ENCODE measurements at regions not wholly inside any gene's neighbourhood (a gene's known extent, or its start where the extent isn't known, plus 50 kb on each side); places are given as distances from the start of the nearest gene placed in this dataset.

GRCh38 chr14:87879389-87879788 is 113.6 kb downstream of the GALC start:
- DNase-seq: no peak

GRCh38 chr14:87878959-87879358 is 114.0 kb downstream of the GALC start:
- DNase-seq: no peak

DNA sequence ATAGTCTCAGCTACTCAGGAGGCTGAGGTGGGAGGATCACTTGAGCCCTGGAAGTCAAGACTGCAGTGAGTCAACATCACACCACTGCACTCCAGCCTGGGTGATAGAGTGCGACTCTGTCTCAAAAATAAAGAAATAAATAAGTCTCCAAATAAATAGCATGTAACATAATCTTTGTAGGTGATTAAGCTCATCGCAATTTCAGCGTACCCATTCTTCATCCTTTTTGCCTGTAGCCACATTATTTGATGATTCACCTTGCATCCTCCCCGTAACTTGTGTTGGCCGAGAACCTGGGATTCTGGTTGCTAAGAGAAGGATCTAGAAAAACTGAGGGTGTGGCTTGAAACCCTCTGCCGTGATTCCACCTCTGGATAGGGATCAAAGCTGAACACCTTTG is 115.1 kb downstream of the GALC start:
- DNase-seq: no peak

GRCh38 chr14:87874676-87875075 is 118.3 kb downstream of the GALC start:
- no peak for DNase-seq

DNA sequence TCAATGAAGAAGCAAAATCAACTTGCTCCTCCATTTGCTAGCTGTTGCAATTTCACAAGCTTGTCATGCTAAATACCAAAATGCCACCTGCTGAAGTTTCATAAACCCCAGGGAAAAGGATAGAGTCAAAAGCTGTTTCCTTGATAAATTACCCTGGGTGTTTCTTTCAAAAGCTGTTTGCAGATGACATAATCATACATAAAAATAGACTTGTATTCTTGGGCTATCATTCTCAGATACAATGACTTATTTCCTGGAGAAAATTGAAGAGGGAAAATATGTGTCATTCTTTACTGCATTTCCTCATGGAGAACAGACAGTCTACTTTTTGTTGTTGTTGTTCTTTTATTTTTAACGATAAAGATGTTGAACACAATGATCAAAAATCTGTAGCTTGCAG is 119.2 kb downstream of the GALC start:
- no peak for DNase-seq

- DNase-seq: no peak
Observed at GRCh38 chr14:87869619-87870583, 123.1 kb downstream of the GALC start.

- DNase-seq: no peak
Observed at GRCh38 chr14:87868920-87869319, 124.1 kb downstream of the GALC start.

- no peak for DNase-seq
Observed at GRCh38 chr14:87866116-87866515, 126.9 kb downstream of the GALC start.

DNA sequence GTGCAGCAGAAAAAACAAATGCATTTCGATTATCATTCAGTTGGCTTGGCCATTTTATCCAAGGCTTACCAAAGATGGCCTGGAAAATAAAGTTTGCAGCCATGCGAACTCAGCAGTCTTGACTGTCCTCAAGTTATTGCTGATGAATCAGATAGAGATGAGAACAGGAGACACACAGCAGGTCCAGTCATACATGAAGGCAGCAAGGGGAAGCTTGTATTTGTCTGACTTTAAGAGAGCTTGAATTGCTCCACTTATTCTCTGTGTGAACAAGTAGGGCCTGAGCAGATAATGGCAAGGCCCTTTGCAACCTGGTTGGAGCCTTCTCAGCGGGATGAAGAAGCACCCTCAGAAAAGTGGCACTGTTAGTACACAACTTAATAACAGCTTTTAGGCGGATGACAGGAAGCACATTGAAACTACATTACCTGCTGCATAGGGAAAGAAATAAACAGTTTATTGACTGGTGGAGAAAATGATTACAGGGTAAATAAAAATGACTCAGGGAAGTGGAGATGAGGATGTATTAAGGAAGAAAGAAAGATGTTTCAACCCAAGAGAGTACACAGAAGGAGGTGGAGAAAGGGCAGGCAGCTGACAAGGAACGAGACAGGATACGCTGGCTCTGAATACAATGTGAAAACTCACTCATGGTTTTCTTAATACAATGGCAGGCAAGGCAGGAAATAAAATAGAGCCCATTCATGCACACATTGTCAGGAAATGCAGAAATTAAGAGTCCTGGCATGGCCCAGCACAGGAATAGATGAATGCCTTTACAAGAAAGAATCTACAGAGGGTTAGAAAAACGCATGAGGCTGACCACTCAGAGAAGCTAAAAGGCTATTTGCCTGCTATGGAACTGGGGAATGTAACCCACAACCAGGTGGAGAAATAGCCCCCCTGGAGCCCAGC is 128.4 kb downstream of the GALC start:
- no peak for DNase-seq

- no peak for DNase-seq
Observed at GRCh38 chr14:87863047-87863446, 129.9 kb downstream of the GALC start.

- DNase-seq: no peak
Observed at GRCh38 chr14:87852107-87852506, 140.9 kb downstream of the GALC start.

DNA sequence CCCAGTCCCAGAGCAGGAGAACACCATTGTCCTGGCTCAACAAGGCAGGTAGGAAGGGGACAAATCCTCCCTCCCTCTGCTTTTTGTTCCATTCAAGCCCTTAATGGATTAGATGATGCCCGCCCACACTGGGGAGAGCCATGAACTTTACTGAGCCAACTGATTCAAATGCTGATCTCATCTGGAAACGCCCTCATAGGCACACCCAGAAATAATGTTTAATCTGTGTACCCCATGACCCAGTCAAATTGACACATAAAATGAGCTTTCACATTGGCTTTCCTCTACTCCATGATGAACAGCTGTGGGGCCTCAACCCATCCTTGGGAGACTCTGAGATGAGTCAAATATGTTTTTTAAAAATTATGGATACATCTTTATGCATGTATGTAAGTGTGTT is 141.8 kb downstream of the GALC start:
- DNase-seq: no peak

DNA sequence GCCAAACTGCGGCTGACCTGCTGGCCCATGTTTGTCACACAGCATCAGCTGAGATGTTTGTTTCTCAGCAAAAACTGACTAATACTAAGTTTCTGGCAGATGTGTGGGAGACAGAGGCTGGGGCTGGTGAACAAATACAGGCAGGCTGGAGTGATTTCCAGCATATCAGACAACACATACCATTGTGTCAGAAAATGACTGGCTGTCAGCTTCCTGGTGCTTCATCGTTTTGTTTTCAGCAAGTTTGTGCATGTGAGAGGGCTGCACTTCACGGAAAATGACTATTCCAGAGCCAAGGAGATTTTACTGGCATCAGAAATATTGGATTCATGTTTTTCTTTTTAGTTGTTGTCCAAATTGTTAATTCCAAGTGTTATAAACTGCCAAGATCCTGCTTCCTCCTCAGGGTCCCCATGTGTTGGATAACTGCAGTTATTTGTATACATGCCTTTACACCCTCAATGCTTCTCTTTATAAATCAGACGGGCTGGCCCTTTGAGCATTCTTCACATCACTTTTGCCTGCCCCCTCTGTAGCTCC is 145.7 kb downstream of the GALC start:
- no peak for DNase-seq

DNA sequence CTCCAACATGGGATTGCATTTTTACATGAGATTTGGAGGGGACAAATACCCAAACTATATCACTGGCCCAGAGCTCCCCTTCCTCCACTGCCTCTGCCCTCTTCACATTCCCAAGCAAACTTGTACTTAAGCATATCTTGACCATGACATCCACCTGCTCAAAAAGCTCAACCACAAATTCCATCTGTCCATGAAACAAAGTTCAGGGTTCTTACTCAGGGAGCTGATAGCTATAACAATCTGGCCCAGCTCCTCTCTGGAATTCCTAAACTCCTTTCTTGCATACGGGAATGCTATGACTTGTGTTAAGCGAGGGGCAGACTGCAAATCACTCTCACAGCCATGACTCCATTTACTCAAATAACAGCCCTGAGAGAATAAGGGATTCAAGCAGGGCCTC is 152.1 kb downstream of the GALC start:
- DNase-seq: no peak

- DNase-seq: no peak
Observed at GRCh38 chr14:87838931-87839330, 154.1 kb downstream of the GALC start.

GRCh38 chr14:87837296-87837695 is 155.7 kb downstream of the GALC start:
- DNase-seq: no peak

GRCh38 chr14:87834594-87834993 is 158.4 kb downstream of the GALC start:
- no peak for DNase-seq

- no peak for DNase-seq
Observed at GRCh38 chr14:87833026-87833425, 160.0 kb downstream of the GALC start.

DNA sequence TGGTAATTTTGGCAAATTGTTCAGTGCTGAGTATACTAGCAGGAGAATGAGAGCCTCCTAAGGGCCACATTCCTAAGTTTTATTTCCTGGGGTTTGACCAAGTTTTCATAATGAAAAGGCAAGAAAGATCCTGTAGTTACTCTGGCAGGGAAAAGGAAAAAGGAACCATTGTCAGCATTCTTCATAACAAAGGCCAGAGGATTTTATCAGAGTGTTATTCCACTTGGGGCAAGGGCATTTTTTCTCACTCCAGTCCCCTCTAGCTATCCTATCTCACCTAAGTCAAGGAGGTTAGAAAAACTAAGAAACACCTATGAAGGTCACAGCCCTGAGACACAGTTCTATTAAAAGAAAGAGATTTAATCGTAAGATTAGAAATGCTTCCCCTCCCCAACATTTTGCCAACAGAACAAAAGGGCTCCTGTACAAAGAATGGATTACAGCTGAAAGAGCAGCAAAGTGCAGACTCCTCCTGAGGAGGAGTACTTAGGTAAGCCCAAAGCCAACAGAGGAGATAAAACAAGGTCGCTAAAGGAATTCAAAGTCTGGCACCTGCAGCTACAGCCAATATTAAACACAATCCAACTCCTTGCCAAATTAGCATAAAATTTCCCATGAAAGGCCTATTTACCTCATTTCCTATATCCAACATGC is 162.4 kb downstream of the GALC start:
- no peak for DNase-seq

- no peak for DNase-seq
Observed at GRCh38 chr14:87829543-87829942, 163.4 kb downstream of the GALC start.

DNA sequence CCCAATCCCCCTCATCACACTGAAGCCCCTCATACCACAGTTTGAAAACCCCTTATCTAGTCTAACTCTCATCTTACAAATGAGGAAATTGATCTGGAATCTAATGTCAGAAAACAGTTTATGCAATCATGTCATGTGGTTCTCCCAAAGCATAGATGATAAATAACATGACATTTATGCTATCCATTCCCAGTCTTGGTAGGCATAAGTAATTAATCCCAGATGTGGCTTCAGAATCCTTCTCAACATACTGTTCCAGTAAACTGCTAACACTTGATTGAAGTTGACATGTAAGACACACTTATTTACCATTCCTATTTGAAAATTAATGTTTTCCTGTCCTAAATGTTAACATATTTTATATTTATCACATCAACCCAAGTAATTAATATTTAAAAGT is 168.7 kb downstream of the GALC start:
- DNase-seq: no peak

GRCh38 chr14:87816416-87816815 is 176.6 kb downstream of the GALC start:
- DNase-seq: peak in 1 of 2 experiments; percentile 55

- DNase-seq: no peak
Observed at GRCh38 chr14:87815121-87815520, 177.9 kb downstream of the GALC start.

Measured in NCI-H524 (cell line).